ENCODE measurements at regions not wholly inside any gene's neighbourhood (a gene's known extent, or its start where the extent isn't known, plus 50 kb on each side); places are given as distances from the start of the nearest gene placed in this dataset.
A peak's percentile ranks its signal among the peaks of the same experiment; 100 is the strongest.
"Not testable (repeated sequence)": the region's sequence is repeated elsewhere in the genome, so short reads cannot be mapped to it uniquely, and the experiment has no call there.

DNA sequence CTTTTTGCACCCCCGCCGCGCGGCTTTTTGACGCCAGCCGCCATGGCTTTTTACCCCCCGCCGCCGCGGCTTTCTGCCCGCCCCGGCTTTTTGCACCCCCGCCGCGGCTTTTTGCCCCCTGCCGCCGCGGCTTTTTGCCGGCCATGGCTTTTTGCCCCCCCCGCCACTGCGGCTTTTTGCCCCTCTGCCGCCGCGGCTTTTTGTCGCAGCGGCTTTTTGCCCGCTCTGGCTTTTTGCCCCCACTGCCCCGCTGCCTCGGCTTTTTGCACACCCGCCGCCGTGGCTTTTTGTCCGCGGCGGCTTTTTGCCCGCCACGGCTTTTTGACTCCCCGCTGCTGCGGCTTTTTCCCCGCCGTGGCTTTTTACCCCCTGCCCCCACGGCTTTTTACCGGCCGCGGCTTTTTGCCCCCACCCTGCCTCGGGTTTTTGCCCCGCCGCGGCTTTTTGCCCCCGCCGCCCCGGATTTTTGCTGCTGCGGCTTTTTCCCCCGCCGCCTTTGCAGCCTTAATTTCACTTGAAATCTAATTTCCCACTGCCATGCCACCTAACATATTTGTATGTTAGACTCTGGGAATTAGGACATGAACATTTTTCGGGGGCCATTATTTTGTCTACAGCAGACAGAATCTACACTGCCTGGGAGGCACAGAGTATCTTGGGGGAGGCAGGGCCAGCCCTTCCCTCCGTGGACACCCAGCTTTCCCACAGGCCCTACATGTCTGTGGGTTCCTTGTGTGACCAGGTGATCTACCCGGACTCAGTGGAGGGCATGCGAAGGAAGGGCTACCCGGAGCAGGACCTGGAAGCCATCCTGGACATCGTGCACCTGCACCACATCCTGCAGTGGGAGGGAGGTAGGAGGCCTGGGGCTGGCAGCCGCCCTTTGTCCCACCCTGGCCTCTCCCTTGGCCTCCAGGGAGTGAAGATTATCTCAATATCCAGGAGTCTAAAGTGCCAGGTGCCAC, 3031.0 kb upstream of the TEKT4 start:
- H3K9me3 ChIP-seq (replicated peaks), result no peaks in the 10 kb centered on the region
- H3K27ac ChIP-seq (replicated peaks), result no peak overlapping the region
- H3K36me3 ChIP-seq, result no peaks in the 10 kb centered on the region
- intact Hi-C loops (cut with micrococcal nuclease), result no loop called here
- peak overlapping the region; percentile 56 for H3K4me3 ChIP-seq
- TF ChIP-seq, protein P1, sequence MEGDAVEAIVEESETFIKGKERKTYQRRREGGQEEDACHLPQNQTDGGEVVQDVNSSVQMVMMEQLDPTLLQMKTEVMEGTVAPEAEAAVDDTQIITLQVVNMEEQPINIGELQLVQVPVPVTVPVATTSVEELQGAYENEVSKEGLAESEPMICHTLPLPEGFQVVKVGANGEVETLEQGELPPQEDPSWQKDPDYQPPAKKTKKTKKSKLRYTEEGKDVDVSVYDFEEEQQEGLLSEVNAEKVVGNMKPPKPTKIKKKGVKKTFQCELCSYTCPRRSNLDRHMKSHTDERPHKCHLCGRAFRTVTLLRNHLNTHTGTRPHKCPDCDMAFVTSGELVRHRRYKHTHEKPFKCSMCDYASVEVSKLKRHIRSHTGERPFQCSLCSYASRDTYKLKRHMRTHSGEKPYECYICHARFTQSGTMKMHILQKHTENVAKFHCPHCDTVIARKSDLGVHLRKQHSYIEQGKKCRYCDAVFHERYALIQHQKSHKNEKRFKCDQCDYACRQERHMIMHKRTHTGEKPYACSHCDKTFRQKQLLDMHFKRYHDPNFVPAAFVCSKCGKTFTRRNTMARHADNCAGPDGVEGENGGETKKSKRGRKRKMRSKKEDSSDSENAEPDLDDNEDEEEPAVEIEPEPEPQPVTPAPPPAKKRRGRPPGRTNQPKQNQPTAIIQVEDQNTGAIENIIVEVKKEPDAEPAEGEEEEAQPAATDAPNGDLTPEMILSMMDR (IDR thresholded peaks at IDR 0.05; ENCODE audit: borderline replicate concordance), result no peak
- DNase-seq, result no peak
- H3K27me3 ChIP-seq (ENCODE audit: low read depth), result peaks cover 52% of the 10 kb centered on the region
- peaks cover 7% of the 10 kb centered on the region for H3K4me1 ChIP-seq

DNA sequence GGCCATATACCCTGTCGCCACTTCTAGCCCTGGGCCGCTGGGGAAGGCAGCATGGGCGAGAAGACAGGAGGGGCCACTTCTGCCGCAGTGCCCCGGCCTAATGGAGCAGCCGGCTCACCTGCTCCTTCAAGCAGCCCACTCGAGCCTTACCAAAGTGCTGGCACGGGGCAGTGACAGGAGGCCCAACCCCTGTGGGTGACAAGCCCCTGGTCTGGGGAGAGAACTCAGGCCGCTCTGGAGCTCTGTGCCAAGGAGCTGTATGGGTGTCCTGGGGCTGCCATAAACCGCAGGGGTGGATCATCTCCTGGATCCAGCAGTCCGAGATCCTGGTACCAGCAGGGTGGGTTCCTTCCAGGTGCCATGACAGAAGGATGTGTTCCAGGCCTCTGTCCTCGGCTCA, 3029.0 kb upstream of the TEKT4 start:
- H3K27ac ChIP-seq (replicated peaks); H3K36me3 ChIP-seq; H3K4me1 ChIP-seq; H3K4me3 ChIP-seq; H3K9me3 ChIP-seq (replicated peaks); intact Hi-C loops (cut with micrococcal nuclease); DNase-seq: not testable (repeated sequence)
- peaks cover 66% of the 10 kb centered on the region for H3K27me3 ChIP-seq (ENCODE audit: low read depth)

DNA sequence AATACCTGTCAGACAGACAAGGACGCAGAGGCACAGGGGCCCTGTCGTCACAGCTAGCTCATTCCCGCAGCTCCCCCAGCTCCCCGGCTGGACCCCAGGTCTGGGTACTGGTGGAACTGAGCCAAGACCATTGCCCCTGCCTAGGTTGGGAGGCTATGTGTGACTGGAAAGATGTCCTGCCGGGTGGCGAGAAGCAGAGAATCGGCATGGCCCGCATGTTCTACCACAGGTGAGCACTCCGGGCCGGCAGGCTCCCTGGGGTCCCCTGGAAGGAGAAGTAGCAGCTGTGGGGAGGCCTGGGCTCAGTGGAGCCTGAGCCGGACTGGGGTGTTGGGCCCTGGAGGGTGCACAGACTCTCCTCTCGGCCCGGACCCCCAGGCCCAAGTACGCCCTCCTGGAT, 3028.3 kb upstream of the TEKT4 start:
- H3K4me3 ChIP-seq; H3K27ac ChIP-seq (replicated peaks); intact Hi-C loops (cut with micrococcal nuclease); DNase-seq; H3K9me3 ChIP-seq (replicated peaks); H3K4me1 ChIP-seq; H3K36me3 ChIP-seq: not testable (repeated sequence)
- peaks cover 72% of the 10 kb centered on the region for H3K27me3 ChIP-seq (ENCODE audit: low read depth)

DNA sequence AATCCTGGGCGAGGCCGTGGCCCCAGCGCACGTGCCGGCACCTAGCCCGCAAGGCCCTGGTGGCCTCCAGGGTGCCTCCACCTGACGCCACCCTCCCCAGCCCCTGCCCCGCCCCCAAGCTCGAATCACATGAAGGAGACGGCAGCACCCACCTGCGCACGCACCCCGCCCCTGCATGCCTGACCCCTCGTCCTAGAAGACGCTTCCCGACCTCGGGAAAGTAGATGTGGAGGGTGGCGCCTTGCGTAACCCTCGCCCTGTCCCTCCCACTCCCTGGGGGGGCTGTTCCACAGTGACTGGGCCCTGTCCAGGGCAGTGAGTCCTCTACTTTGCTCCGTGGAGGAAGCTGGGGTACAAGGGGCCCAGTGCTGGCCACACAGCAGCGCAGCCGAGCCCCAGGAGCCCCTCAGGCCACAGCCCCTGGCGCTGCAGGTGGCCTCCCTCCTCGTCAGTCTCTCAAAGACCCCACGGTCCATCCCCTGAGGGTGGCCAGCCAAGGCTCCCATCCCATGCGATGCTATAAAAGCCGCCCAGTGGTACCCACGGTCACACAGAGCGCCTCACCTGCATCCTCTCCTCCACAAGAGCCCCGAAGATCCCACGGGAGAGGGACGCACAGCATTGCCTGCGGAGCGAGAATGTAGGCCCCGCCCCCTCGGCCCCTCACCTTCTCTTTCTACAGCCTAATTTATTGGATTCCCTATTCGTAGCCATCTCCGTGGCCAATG, 3027.3 kb upstream of the TEKT4 start:
- intact Hi-C loops (cut with micrococcal nuclease); H3K9me3 ChIP-seq (replicated peaks); H3K36me3 ChIP-seq; H3K27ac ChIP-seq (replicated peaks); H3K4me3 ChIP-seq; H3K4me1 ChIP-seq; DNase-seq: not testable (repeated sequence)
- peaks cover 72% of the 10 kb centered on the region for H3K27me3 ChIP-seq (ENCODE audit: low read depth)

DNA sequence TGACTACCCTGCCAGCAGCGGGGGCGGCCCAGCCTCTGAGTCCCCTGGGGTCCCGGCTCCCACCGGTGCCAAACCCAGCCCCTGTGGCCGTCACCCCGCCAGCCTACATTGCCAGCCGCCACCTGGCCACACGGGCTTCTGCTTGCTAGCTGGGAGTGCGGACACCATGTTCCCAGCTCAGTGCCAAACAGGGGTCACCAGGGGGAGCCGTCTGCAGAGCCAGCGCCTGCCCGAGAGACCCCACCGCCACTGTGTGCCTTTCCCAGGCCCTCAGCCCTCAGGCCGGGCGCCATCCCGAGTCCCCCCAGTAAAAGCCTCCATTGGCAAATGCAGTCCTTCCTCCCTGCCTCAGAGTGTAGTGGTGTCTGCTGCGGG, 3026.8 kb upstream of the TEKT4 start:
- DNase-seq; H3K36me3 ChIP-seq; H3K27ac ChIP-seq (replicated peaks); H3K4me1 ChIP-seq; intact Hi-C loops (cut with micrococcal nuclease); H3K9me3 ChIP-seq (replicated peaks); H3K4me3 ChIP-seq: not testable (repeated sequence)
- H3K27me3 ChIP-seq (ENCODE audit: low read depth), result peaks cover 72% of the 10 kb centered on the region

DNA sequence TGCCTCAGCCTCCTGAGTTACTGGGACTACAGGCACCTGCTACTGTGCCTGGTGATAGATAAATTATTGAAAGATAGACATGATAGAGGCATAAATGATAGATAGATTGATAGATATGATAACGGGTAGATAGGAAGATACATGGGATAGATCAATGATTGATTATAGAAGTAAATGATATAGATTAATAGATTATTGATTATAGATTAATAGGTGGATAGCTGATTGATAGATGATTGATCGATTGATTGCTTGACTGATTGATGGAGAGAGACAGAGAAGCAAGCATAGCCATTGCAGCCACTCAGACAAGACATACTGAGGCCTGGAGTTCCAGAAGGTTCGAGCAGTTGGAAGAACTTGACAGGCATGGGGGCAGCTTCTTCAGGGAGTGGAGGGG, 3024.8 kb upstream of the TEKT4 start:
- H3K27ac ChIP-seq (replicated peaks); DNase-seq; H3K4me1 ChIP-seq; H3K4me3 ChIP-seq; intact Hi-C loops (cut with micrococcal nuclease); H3K9me3 ChIP-seq (replicated peaks); H3K36me3 ChIP-seq: not testable (repeated sequence)
- peaks cover 56% of the 10 kb centered on the region for H3K27me3 ChIP-seq (ENCODE audit: low read depth)

DNA sequence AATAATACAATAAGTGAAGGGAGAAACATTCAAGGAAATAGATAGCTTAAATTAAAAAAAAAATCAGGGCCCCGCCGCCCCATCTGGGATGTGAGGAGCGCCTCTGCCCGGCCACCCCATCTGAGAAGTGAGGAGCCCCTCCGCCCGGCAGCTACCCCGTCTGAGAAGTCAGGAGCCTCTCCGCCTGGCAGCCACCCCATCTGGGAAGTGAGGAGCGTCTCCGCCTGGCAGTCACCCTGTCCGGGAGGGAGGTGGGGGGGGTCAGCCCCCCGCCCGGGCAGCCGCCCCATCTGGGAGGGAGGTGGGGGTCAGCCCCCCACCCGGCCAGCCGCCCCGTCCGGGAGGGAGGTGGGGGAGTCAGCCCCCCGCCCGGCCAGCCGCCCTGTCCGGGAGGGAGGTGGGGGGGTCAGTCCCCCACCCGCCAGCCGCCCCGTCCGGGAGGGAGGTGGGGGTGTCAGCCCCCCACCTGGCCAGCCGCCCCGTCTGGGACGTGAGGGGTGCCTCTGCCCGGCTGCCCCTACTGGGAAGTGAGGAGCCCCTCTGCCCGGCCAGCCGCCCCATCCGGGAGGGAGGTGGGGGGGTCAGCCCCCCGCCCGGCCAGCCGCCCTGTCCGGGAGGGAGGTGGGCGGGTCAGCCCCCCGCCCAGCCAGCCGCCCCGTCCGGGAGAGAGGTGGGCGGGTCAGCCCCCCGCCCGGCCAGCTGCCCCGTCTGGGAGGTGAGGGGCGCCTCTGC, 3019.4 kb upstream of the TEKT4 start:
- H3K4me3 ChIP-seq; H3K9me3 ChIP-seq (replicated peaks); DNase-seq; intact Hi-C loops (cut with micrococcal nuclease); H3K36me3 ChIP-seq; H3K27ac ChIP-seq (replicated peaks); H3K4me1 ChIP-seq: not testable (repeated sequence)
- peaks cover 15% of the 10 kb centered on the region for H3K27me3 ChIP-seq (ENCODE audit: low read depth)

DNA sequence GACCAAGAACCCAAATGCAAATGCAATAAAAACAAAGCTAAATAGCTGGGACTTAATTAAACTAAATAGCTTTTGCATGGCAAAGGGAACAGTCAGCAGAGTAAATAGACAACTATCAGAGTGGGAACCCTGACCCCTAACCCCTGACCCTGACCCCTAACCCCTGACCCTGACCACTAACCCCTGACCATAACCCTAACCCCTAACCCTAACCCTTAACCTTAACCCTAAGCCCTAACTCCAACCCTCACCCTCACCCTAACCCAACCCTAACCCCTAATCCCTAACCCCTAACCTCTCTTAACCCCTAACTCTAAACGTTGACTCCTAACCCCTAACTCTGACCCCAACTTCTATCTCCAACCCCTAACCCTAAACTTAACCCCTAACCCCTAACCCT, 3014.3 kb upstream of the TEKT4 start:
- H3K27ac ChIP-seq (replicated peaks); H3K9me3 ChIP-seq (replicated peaks); intact Hi-C loops (cut with micrococcal nuclease); H3K4me3 ChIP-seq; DNase-seq; H3K4me1 ChIP-seq; H3K36me3 ChIP-seq; H3K27me3 ChIP-seq (ENCODE audit: low read depth): not testable (repeated sequence)

DNA sequence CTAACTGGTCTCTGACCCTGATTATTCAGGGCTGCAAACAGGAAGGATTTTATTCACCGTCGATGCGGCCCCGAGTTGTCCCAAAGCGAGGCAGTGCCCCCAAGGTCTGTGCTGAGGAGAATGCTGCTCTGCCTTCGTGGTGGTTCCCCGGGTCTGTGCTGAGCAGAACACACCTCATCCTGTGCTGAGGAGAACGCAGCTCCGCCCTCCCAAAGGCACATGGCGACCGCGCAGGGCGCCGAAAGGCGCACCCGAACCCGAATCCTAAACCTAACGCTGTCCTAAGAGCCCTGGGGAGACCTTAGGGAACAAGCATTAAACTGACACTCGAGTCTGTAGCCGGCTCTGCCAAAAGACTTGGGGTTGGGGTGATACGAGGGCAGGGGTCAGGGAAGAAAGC, 3013.5 kb upstream of the TEKT4 start:
- intact Hi-C loops (cut with micrococcal nuclease); H3K4me1 ChIP-seq; H3K27ac ChIP-seq (replicated peaks); H3K4me3 ChIP-seq; DNase-seq; H3K9me3 ChIP-seq (replicated peaks); H3K27me3 ChIP-seq (ENCODE audit: low read depth); H3K36me3 ChIP-seq: not testable (repeated sequence)

DNA sequence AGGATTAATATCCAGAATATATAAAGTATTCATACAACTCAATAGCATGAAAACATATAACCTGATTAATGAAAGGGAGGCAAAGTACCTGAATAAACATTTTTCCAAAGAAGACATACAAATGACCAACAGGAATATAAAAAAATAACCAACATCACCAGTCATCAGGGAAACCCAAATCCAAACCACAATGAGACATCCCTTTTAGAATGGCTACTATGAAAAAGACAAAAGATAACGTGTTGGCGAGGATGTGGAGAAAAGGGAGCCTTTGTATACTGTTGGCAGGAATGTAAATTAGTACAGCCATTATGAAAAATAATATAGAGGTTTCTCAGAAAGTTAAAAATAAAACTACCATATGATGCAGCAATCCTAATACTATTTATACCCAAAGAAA, 2999.5 kb upstream of the TEKT4 start:
- H3K27ac ChIP-seq (replicated peaks); intact Hi-C loops (cut with micrococcal nuclease); H3K36me3 ChIP-seq; H3K9me3 ChIP-seq (replicated peaks); H3K4me1 ChIP-seq; DNase-seq; H3K4me3 ChIP-seq: not testable (repeated sequence)
- peaks cover 15% of the 10 kb centered on the region for H3K27me3 ChIP-seq (ENCODE audit: low read depth)

DNA sequence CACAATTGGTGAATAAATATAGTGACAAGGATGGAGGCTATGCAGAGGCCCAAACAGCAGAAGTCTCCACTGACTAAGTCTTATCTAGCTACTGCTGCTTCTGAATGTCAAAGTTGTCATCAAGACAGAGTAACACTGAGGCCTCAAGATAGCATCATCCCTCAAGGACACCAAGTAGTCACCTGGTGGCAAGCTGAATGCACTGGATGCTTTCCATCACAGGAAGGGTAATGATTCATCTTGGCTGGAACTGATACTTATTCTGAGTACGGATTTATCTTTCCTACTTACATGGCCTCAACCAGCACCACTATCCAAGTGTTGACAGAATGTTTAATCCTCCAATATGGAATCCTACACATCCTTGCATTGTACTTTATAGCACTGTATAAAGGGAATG, 2997.8 kb upstream of the TEKT4 start:
- H3K4me3 ChIP-seq; H3K9me3 ChIP-seq (replicated peaks); DNase-seq; H3K27ac ChIP-seq (replicated peaks); H3K36me3 ChIP-seq; H3K4me1 ChIP-seq; intact Hi-C loops (cut with micrococcal nuclease): not testable (repeated sequence)
- H3K27me3 ChIP-seq (ENCODE audit: low read depth), result peaks cover 15% of the 10 kb centered on the region

DNA sequence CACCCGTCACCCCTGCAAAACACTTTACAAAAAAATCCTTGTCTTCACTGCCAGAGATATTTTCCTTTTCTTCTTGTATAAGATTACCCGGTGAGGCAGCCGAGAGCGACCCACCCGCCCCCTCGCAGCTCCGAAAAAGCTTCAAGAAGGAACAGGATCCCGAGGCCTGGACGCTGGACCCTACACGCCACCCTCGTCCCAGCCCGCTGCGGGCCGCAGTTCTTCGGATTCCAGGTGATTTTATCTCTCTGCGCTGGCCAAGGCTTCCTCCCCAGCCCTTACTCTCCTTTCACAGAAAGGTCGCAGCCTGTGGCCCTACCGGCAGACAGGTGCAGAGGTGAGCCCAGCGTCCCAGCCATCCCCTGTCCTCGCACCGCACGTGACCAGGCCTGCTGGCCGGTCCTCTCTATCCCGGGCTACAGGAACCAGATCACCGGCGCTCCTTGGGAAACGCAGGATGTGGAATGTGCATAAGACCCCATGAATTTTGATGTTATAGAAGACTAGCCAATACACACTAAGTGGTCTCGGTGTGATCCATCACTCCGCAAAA, 2993.5 kb upstream of the TEKT4 start:
- H3K4me3 ChIP-seq; H3K27ac ChIP-seq (replicated peaks); intact Hi-C loops (cut with micrococcal nuclease); H3K4me1 ChIP-seq; H3K27me3 ChIP-seq (ENCODE audit: low read depth); H3K36me3 ChIP-seq; H3K9me3 ChIP-seq (replicated peaks); DNase-seq: not testable (repeated sequence)

All from left ventricle myocardium inferior (tissue), 1 donor.